BJ (cell line): ENCODE measurements at regions not wholly inside any gene's neighbourhood (a gene's known extent, or its start where the extent isn't known, plus 50 kb on each side); places are given as distances from the start of the nearest gene placed in this dataset.

Experiments
- CTCF ChIA-PET: fragments of 350-600 bp; formaldehyde crosslinking; extraction: SDS; loops from one replicate; lab custom pipeline; 2021; ENCODE audit warnings: antibody characterized with exemption, inconsistent platforms; lab: Yijun Ruan, JAX
- POLR2A ChIA-PET: fragments of 300-600 bp; sonication (Branson Sonifier 250); formaldehyde crosslinking; extraction: SDS; loops from one replicate; lab custom pipeline; 2021; ENCODE audit warnings: antibody characterized with exemption; lab: Charles Lee
- DNase-seq: peaks from one replicate; pipeline ENCODE4 v3.0.0-alpha.2; 2011; ENCODE audit warnings: low read depth
- H3K27me3 ChIP-seq: 2 replicates; pipeline ENCODE4 v1.6.0; 2011; ENCODE audit warnings: low read length; ENCODE audit not compliant: control insufficient read depth, insufficient read depth
- H3K36me3 ChIP-seq: 2 replicates; pipeline ENCODE4 v1.5.1; 2011; ENCODE audit warnings: low read length; ENCODE audit not compliant: control insufficient read depth, insufficient read depth
- H3K4me3 ChIP-seq: 2 replicates; pipeline ENCODE4 v1.5.1; 2011; ENCODE audit warnings: low read depth, mild to moderate bottlenecking, control low read depth, low read length
- CTCF ChIP-seq: IDR thresholded peaks from 2 replicates; pipeline ENCODE4 v1.5.1; 2011; ENCODE audit warnings: low read depth, mild to moderate bottlenecking, control low read depth, inconsistent platforms, low read length, moderate library complexity; ENCODE audit not compliant: insufficient read depth

GRCh38 chr2:239696559-239697207 lies 295.9 kb upstream of the HDAC4 start:
- no peak for DNase-seq
- no peaks in the 10 kb centered on the region for H3K36me3 ChIP-seq
- POLR2A ChIA-PET, result no interaction called here
- no peaks in the 10 kb centered on the region for H3K27me3 ChIP-seq
- H3K4me3 ChIP-seq, result no peak overlapping the region
- CTCF ChIA-PET, result no interaction called here
- TF ChIP-seq CTCF, result no peak

DNA sequence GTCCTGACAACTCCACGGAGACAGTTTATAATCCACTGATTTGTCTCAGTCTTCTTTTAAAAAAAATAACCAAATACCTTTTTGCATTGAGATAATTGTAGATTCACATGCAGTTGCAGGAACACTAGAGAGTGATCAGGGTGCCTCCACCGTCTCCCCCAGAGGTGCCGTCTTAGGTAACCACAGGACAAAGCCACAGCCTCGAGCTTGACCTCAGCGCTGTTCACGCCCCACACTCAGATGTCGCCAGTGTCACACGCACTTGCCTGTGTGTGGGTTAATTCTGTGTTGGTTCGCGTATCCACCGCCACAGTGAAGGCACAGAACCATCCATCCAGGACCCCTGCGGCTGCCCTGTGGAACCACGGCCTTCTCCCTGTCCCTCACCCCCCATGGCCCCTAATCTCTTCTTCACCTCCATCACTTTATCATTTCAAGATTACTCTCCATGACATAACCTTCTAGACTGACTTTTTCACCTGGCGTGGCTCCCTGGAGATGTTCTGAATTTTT lies 295.0 kb upstream of the HDAC4 start:
- TF ChIP-seq CTCF, result no peak
- Histone ChIP-seq H3K36me3 (no peaks in the 10 kb centered on the region), H3K27me3 (no peaks in the 10 kb centered on the region), H3K4me3 (no peak overlapping the region)
- DNase-seq, result no peak
- ChIA-PET POLR2A (no interaction called here), CTCF (no interaction called here)

- no peak for DNase-seq
- Histone ChIP-seq H3K36me3 (no peaks in the 10 kb centered on the region), H3K4me3 (no peak overlapping the region), H3K27me3 (no peaks in the 10 kb centered on the region)
- ChIA-PET CTCF (no interaction called here), POLR2A (no interaction called here)
- TF ChIP-seq CTCF, result no peak
Observed at GRCh38 chr2:239695106-239695727, 294.4 kb upstream of the HDAC4 start.

- H3K36me3 ChIP-seq, result no peaks in the 10 kb centered on the region
- CTCF ChIA-PET, result no interaction called here
- POLR2A ChIA-PET, result no interaction called here
- DNase-seq, result no peak
- H3K27me3 ChIP-seq, result no peaks in the 10 kb centered on the region
- no peak overlapping the region for H3K4me3 ChIP-seq
- no peak for TF ChIP-seq CTCF
Observed at GRCh38 chr2:239694487-239694886, 293.7 kb upstream of the HDAC4 start.

DNA sequence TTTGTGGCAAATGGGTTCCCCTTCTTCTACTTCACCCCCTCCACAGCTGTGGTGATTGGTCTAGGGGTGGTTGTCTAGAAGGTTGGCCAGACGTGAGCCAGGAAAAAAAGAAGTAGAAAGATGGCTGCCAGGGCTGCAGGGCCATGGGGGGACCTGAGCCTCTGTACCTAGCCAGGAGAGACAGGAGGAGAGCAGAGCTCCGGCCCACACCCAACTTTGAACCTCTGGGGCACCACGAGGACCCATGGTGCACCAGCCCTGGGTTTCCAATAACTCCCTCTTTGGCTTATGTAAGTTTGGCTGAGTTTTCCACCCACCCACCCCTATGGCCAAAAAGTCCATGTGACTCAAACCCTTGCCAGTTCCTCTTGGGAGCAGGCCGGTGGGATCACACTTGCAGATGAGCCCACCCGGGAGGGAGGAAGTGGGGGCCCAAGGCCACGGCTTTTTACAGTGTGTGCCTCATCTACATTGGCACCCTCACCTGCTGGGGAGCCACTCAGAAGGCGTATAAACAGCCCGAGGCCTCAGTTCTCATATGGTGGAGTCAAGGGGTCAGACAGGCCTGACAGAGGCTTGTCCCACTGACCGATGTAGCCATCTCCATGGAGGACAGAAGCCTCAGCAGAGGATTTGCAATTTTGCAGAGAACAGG lies 293.1 kb upstream of the HDAC4 start:
- no peak for DNase-seq
- Histone ChIP-seq H3K36me3 (no peaks in the 10 kb centered on the region), H3K4me3 (no peak overlapping the region), H3K27me3 (no peaks in the 10 kb centered on the region)
- POLR2A ChIA-PET, result no interaction called here
- CTCF ChIA-PET, result no interaction called here
- no peak for TF ChIP-seq CTCF
